NOMO-1 (cell line): ENCODE measurements at regions not wholly inside any gene's neighbourhood (a gene's known extent, or its start where the extent isn't known, plus 50 kb on each side); places are given as distances from the start of the nearest gene placed in this dataset.

Source experiments
- DNase-seq, 2 experiments: peaks; one replicate each; lab custom pipeline; 2025; ENCODE audit not compliant: unreplicated experiment in 2 of 2; lab: John Stamatoyannopoulos, UW

DNA sequence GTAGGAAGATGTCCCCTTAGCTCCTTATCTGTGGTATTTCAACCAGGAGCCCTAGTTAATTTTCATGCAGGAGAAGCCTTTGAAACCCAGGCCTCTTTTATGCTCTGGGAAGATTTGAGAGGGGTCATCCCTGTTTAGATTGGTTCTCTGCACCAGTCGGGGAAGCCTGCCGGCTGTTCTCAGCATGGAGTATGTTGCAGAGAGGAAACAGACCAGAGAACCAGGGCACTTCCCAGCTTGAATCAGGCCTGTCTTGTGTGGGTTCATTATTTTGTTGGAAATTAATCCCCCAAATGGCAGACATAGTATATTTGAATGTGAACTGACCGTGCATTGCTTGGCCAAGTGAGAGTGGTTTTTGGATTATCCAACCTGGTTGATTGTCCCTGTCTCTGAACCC lies 1082.1 kb upstream of the RBFOX1 start:
- no peak for DNase-seq

- no peak for DNase-seq
Measured at GRCh38 chr16:6249863-6250262, 1082.8 kb upstream of the RBFOX1 start.

DNA sequence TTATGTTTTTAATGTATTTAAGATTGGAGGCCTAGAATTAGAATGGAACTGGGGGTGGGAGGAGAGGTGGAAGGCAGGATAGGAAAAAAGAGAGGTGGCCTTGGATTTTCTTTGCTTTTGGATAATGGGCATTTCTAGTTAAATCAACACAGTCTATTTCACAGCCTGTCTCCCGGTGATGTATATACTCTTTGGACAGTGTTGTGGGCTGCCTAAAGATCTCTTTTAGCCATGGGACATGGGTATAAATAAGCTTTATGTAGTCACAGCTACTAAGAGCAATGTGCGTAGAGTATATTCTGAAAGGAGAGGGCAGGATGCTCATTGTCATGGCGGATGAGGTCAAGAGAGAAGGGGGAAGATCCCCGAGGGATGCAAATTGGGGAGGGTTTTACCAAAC lies 1084.4 kb upstream of the RBFOX1 start:
- no peak for DNase-seq

DNA sequence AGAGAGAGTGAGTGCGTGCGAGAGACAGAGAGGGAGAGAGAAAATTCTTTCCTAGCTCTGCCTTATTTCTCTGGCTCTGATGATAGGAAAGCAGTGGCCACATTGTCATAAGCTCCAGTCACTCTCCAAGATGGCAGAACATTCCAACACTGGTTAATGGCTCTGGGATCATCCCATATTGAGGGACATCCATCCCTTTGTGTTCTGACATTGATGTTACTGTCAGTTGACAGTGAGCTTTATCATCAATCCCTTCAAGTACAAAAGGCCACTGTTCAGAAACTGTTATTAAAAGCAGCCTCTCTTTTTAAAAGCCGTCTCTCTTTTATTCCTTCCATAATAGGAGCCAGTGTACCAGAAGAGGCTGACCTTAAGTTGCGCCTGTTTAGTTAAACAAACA lies 1084.9 kb upstream of the RBFOX1 start:
- DNase-seq = no peak

DNA sequence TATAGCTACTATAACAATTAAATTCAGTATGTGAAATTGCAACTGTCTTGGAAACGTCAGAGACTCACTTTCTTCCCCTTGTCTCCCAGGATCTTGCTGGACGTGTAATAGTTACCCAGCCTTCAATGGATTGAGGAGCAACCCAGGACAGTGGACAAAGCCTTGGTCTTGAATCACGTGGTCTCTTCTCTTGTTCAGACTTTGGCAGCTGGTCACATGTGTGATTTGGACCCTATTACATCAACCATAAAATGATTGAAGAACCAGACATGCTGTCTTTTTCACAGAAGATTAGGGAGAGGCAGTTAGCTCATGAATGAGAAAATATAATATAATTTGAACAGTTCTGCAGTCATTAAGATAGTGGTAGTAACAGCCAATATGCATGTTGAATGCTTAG lies 1085.5 kb upstream of the RBFOX1 start:
- no peak for DNase-seq

DNA sequence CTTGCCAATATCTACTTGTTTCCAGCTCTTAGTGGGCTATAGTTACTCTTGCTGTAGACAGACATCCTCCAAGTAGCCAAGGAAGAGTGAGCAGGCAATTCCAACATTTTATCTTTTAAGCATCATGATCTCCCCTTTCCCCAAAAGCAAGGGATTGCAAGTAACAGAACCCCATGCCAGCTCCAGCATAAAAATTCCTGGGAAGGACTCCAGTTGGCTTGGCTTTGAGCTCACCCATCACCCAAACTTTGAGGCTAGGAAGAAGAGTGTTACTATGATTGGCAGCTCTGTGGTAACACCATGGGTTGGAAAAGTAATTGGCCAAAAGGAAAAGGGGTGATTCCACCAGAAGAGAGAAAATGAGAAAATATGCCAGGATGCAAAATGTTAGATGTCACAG lies 1086.4 kb upstream of the RBFOX1 start:
- no peak for DNase-seq

GRCh38 chr16:6232056-6232455 lies 1100.6 kb upstream of the RBFOX1 start:
- no peak for DNase-seq

DNA sequence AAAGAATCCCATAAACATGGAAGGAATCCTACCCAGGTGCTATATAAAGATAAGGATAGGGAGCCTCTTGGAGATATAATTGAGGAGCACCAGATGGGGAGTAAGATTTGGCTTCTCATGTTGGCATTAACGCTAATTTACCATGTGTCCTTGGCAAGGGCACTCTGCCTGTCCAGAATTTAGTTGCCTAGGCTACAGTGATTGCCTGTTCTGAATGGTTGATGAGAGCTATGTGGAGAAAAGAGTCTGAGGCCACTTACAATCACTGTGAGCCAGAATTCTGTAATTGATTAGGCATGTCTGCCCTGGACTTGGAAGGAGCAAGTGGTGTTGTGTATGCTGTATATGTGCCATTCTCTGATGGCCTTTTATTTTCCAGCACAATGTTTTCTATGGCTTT lies 1101.2 kb upstream of the RBFOX1 start:
- no peak for DNase-seq

GRCh38 chr16:6229186-6229585 lies 1103.5 kb upstream of the RBFOX1 start:
- no peak for DNase-seq

DNA sequence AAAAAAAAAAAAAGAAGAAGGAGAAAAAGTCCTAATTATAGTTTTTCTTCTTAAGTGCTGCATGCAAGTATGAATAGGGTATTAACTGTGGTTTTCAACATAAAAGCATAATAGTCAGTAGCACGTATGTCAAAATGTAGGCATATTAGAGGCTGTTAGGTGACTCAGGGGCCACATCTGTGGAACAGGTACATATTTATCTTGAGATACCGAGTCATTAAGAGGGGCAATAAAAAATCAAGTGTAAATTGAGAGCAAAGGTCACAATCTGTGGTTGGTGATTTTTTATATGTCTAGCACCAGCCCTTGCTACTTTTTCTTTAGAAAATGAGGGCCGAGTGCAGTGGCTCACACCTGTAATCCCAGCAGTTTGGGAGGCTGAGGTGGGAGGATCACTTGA lies 1113.8 kb upstream of the RBFOX1 start:
- DNase-seq = no peak

DNA sequence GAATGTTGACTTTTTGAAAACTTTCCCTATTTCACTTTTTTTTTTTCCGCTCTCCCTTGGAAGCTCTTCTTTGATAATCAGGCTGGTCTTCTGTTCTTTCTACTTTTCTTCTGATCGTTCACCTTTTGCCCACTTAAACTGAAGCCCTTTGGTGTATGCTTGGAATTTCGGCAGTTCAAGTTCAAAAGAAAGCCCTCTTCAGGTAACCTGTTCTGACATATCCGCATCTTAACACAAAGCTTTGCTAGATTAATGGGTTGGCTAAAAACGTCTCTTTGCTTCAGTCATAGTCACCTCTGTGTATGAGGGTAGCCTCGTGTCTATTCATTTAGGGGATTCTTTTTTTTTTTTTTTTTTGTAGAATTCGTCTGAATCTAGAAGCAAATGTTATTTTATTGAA lies 1115.8 kb upstream of the RBFOX1 start:
- DNase-seq = no peak

DNA sequence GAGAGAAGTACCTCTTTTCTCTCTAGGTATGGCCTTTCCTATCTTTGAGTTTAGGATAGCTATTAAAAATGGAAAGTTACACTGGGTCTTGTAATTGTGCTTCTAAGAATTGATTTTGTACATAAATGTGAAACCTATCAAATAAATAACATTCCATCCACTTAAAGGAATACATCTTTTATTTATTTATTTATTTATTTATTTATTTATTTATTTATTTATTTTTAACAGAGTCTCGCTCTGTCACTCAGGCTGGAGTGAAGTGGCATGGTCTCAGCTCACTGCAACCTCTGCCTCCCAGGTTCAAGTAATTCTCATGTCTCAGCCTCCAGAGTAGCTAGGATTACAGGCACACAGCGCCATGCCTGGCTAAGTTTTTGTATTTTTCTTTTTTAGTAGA lies 1114.0 kb upstream of the EEF2KMT start:
- no peak for DNase-seq

- no peak for DNase-seq
Measured at GRCh38 chr16:6209355-6209930, 1111.8 kb upstream of the EEF2KMT start.

DNA sequence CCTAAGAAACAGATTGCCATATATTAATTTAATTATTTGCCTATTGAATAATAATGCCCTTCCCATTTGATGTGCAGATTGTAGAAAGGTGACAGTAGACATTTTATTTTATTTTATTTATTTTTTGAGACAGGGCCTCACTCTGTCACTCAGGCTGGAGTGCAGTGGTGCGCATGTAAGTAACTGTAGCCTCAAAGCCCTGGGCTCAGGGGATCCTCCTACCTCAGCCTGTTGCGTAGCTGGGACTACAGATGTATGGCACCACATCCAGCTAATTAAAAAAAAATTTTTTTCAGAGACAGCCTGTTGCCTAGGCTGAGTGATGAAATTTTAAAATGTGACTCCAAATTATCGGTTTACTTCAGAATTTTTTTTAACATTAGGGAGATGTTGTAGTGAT lies 1110.0 kb upstream of the EEF2KMT start:
- DNase-seq = no peak

DNA sequence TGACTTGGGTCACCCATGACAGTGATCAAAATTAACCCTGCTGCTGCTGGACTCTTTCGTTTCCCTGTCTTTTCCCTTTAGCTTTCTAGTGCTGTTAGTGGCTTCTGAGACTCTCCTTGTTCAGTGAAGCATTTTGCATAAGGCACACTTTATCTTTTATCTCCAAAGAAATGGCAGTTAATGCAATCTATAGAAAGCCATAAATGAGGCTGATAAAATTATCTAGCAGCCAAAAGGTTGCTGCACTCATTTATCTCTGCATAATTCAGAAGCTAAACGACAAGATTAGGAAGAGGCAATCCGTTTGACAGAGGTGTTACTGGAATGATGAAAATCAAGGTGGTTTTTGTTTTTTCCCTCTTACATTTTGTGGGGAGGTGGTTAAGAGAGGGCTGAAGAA lies 1109.5 kb upstream of the EEF2KMT start:
- no peak for DNase-seq

GRCh38 chr16:6206080-6206479 lies 1108.5 kb upstream of the EEF2KMT start:
- DNase-seq = no peak

DNA sequence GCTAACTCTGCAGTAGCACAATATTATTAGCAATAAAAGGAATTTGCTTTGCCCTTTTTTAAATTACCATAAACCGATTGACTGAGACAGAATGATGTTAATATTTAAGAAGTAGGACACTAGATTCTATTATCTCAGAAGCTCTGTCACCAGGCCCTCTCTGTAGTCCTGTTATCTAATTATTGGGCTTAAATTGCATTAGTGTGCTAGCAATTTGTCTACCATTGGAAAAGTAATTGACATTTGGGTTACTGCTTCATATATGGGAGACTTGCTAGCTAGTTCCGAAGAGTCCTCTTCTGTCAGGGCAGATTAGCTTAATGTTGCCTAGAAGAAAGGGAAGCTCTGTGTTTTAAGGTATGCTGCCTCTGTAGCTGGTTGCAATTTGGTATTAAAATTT lies 1107.3 kb upstream of the EEF2KMT start:
- DNase-seq = no peak

DNA sequence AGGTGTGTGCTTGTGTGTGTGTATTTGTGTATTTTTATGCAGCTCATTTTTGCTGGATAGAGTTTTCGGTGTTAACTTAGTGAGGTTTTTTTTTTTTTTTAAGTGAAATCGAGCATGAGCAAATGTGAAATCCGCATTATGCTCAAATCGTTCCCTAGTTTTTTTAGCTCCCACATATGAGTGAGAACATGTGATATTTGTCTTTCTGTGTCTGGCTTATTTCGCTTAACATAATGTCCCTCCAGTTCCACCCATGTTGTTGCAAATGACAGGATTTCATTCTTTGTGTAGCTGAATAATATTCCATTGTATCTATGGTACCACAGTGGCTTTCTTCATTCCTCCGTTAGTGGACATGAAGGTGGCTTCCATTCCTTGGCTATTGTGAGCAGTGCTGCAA lies 1103.3 kb upstream of the EEF2KMT start:
- no peak for DNase-seq

DNA sequence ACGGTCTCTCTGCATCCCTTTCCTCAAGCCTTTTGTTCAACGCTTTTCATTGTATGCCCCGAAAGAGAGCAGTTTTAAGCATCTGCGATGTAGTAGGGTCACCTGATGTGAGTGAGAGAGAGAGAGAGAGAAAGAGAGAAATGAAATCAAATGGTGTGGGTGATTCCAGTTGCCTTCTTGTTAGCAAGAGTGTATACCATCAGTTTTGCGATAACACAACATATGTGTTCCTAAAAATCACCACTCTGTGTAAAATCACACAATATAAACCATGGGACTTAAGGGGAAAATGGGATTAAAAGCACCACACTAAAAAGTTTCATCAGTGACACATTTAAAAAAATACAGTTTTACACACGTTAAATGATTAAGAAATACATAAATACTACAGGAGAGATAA lies 1102.7 kb upstream of the EEF2KMT start:
- DNase-seq = no peak

DNA sequence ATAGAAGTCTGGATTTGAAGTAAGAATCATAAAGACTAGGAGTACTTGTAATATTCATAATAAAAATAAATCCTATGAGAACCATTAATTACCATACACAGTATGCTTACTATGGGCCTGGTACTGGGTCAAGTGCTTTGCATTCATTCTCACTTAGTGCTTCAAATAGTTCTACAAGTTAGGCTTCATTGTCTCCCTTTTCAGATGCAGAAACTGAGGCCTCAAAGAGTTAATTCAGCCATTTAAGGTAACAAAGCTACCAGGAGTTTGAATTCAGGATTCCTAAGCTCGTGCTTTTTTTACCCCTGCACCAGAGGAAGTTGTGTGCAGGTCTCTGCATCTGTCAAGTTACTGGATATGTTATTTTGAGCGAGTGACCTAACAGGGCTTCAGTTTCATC lies 1098.4 kb upstream of the EEF2KMT start:
- DNase-seq = no peak

DNA sequence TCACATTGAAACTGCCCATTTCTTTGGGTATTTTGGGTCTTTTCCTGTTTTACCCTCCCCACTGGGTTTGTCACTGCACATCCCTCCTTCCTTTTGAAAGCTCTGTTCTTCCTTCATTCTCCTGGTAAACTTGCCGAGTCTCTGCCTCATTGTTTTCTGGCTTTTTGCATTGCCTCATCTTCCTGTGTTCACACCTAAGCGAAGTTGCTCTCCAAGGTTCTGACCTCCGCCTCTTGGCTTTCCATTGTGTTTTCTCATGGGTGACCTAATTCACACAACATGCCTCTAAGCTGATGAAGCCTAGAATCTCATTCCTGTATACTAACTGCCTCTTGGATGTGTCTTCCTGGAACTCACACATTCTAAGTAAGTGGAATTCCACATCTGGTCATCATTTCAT lies 1096.1 kb upstream of the EEF2KMT start:
- DNase-seq = no peak

DNA sequence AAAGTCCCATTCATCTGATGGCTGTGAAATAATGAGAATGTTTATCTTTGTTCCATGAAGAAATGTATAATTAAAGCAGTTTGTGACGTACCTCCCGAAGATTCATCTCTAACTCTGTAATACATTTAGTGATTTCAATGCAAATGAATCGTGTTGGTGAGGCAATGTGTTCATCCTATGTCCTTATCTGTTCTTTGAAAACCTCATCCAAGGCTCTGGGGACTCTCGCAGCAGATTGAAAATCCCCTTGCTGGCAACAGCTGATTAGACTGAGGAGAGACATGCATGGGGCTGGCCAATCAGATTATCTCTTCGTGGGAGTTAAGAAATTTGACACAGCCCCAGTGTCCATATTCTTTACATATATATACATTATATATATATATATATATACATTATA lies 1095.4 kb upstream of the EEF2KMT start:
- no peak for DNase-seq

GRCh38 chr16:6192532-6192931 lies 1094.9 kb upstream of the EEF2KMT start:
- no peak for DNase-seq

DNA sequence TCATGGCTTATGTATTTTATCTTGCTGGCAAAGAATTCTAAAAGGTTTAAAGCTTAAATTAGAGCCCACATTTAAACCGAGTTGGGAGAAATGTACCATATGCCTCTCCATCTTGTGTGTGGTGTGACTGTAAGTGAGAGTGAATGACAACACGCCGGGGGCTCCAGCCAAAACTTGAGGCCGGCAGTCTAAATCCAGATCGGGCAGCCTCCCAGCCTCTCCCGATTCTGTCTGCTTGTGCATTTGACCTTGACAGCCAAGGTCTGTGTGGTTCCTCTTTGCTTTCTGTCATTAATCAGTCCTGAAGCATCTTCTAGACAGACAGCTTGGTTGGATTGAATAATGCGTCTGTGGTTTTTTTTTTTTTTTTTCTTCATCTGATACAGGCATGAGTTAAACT lies 1093.2 kb upstream of the EEF2KMT start:
- no peak for DNase-seq
